ENCODE measurements at regions not wholly inside any gene's neighbourhood (a gene's known extent, or its start where the extent isn't known, plus 50 kb on each side); places are given as distances from the start of the nearest gene placed in this dataset.

DNA sequence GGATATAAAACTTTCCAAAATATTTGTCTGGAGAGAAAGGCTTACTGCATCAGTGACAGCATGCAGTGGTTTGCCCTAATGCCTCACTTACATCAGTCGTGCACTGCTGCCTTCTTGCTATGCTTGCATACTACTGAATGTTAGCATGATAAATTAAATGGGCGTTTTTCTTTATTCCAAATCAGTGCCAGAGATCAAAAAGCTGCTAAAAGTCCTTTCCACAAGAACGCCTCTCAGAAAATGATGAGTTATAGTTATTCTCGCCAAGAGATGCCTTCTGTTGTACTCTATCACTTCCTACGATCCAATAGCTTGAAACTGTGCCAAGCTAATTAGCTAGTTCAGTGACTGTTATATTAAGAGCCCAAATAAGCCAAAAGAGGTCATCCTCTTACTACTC, 345.8 kb upstream of the ROBO2 start:
- TF ChIP-seq, protein P1, sequence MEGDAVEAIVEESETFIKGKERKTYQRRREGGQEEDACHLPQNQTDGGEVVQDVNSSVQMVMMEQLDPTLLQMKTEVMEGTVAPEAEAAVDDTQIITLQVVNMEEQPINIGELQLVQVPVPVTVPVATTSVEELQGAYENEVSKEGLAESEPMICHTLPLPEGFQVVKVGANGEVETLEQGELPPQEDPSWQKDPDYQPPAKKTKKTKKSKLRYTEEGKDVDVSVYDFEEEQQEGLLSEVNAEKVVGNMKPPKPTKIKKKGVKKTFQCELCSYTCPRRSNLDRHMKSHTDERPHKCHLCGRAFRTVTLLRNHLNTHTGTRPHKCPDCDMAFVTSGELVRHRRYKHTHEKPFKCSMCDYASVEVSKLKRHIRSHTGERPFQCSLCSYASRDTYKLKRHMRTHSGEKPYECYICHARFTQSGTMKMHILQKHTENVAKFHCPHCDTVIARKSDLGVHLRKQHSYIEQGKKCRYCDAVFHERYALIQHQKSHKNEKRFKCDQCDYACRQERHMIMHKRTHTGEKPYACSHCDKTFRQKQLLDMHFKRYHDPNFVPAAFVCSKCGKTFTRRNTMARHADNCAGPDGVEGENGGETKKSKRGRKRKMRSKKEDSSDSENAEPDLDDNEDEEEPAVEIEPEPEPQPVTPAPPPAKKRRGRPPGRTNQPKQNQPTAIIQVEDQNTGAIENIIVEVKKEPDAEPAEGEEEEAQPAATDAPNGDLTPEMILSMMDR (IDR thresholded peaks at IDR 0.05; ENCODE audit: borderline replicate concordance, control extremely low read depth, extremely low read depth, insufficient read depth, missing control alignments): no peak
- in situ Hi-C loops (cut with MboI; ENCODE audit: low sequenced_read_pairs, unreplicated experiment): no loop called here
- DNase-seq (ENCODE audit: low spot score): no peak

DNA sequence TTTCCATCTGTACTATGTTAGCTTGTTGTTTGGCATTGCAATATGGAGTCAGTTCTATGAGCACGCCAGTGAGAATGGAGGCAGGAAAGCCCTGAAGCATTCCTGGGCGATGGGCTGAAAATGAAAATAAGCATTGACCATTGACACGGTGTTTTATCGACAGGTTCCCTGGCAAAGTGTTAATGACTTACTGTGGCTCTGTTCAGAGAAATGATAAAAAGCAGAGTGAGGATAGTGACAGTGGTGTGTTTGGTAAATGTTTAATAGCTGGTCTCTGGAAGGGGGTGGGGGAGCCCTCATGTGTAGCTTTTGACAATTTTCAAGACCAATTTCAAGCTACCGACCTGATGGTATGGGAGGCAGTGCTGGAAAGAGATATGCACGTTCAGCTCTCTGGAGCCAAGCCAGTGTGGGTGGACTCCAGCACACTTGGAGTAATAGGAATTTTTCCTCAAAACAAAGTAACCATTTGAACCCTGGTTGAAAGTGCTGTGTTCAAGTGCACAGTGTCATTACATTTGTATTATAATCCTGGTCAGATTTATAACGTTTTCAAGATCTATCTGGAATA, 341.7 kb upstream of the ROBO2 start:
- DNase-seq (ENCODE audit: low spot score): no peak
- TF ChIP-seq, protein P1 (IDR thresholded peaks at IDR 0.05; ENCODE audit: borderline replicate concordance, control extremely low read depth, extremely low read depth, insufficient read depth, missing control alignments): no peak
- in situ Hi-C loops (cut with MboI; ENCODE audit: low sequenced_read_pairs, unreplicated experiment): no loop called here

DNA sequence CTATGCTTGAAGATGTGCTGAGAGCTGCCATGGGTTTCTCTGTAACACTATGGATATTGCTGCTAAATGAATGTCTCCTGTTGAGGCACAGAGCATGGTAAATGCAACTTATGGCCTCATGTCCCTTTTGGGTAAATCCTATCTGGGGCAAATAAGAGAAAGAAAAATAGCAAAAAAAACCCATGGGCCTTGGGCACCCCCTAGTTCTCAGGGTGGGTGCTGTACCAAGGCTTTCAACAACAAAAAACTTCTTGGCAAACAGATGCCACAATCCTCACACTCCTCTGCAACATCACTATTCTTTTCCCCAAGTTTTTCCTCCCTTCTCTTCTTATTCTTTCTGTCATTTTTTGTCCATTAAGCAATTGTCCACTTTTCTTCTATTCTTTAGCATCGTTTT, 340.1 kb upstream of the ROBO2 start:
- no peak for DNase-seq (ENCODE audit: low spot score)
- TF ChIP-seq, protein P1 (IDR thresholded peaks at IDR 0.05; ENCODE audit: borderline replicate concordance, control extremely low read depth, extremely low read depth, insufficient read depth, missing control alignments): no peak
- in situ Hi-C loops (cut with MboI; ENCODE audit: low sequenced_read_pairs, unreplicated experiment): no loop called here

DNA sequence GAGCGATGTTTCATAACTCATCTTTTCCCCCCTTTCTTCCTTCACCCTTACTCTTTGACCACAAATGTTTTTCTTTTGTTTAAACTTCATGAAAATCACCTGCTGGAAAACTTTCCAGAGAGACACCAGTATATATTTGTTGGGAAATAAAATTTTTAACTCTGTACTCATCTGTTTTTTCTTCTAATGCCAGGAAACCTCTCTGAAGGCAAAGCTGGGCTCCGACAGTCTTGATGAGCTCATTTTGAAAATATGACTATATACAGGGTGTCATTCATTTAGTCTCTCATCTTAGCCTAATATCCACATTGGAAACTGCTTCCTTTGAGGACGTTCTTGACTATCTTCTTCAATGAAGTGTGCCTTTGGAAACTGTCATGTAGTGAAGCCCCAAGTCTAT, 339.6 kb upstream of the ROBO2 start:
- TF ChIP-seq, protein P1 (IDR thresholded peaks at IDR 0.05; ENCODE audit: borderline replicate concordance, control extremely low read depth, extremely low read depth, insufficient read depth, missing control alignments): no peak
- in situ Hi-C loops (cut with MboI; ENCODE audit: low sequenced_read_pairs, unreplicated experiment): no loop called here
- DNase-seq (ENCODE audit: low spot score): no peak

DNA sequence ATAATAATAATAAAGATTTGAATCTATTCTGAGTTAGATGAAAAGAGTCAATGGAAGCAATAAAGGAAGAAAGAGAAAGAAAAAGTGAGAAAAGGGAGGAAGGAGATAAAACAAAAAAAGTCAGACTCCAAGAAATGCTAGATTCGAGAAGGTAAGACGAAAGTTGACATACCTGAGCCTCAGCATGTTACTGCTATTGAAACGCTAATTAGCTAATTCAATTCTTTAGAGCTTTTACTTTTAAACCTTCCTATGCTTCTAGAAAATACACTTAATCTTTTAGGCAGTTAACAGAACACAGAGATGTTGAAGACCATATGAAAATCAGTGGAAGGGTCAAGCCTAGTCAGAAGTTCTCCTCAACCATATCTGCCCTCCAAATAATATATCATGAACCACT, 337.2 kb upstream of the ROBO2 start:
- DNase-seq (ENCODE audit: low spot score): no peak
- TF ChIP-seq, protein P1 (IDR thresholded peaks at IDR 0.05; ENCODE audit: borderline replicate concordance, control extremely low read depth, extremely low read depth, insufficient read depth, missing control alignments): no peak
- in situ Hi-C loops (cut with MboI; ENCODE audit: low sequenced_read_pairs, unreplicated experiment): no loop called here

DNA sequence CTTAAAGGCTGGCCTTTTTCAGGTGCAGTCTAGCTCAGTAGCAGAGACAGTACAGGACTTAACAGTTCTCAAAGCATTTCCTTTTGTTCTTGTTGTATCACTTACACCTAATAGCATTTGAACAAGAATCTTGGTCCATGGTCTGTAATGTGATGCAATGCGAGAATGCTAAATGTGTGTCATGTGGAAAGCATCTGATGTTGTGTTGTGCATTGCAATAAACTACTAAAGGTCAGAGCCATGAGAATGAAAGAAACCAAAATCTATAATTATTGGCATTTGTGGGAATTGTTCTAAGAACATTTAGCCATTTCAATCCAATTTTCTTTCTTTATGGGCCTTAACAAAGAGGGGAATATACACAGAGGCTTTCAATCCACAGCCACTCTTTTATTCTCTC, 324.5 kb upstream of the ROBO2 start:
- in situ Hi-C loops (cut with MboI; ENCODE audit: low sequenced_read_pairs, unreplicated experiment): no loop called here
- TF ChIP-seq, protein P1 (IDR thresholded peaks at IDR 0.05; ENCODE audit: borderline replicate concordance, control extremely low read depth, extremely low read depth, insufficient read depth, missing control alignments): no peak
- DNase-seq (ENCODE audit: low spot score): no peak

DNA sequence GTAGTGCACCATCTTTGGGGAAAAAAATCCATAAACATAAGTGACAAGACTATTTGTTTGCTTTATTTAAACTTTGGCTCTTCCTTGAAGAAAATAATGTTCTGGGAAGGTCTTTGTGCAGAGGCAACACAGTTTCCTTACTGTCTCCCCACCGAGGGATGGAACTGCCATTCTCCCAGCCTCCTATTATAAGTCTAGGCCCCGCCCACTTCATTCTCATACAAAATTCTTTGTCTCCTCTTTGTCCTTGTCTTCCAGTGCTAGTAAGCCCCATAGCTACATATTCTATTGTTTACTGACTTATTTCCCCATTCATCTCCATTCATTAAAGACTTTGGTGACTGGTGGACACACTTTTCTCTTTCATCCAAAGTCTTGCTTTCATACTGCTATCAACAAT, 316.5 kb upstream of the ROBO2 start:
- TF ChIP-seq, protein P1 (IDR thresholded peaks at IDR 0.05; ENCODE audit: borderline replicate concordance, control extremely low read depth, extremely low read depth, insufficient read depth, missing control alignments): no peak
- DNase-seq (ENCODE audit: low spot score): no peak
- in situ Hi-C loops (cut with MboI; ENCODE audit: low sequenced_read_pairs, unreplicated experiment): no loop called here

All from GM13976 (cell line).